Psoas muscle (tissue), 7 donors: ENCODE measurements at regions not wholly inside any gene's neighbourhood (a gene's known extent, or its start where the extent isn't known, plus 50 kb on each side); places are given as distances from the start of the nearest gene placed in this dataset.
A peak's percentile ranks its signal among the peaks of the same experiment; 100 is the strongest.

Source experiments
- ATAC-seq, 4 donors: fragments of 200-7000 bp; cut with Tn5 transposase; one replicate each; pipeline ENCODE4 v1.9.1; 2020; ENCODE audit warnings: moderate library complexity in 3 of 4, mild to moderate bottlenecking in 2 of 4
- DNase-seq, 2 donors: peaks; one replicate each; pipeline ENCODE4 v3.0.0-alpha.2; 2020
- H3K27ac ChIP-seq: fragments of 200-600 bp; one replicate; pipeline ENCODE4 v1.8.0; 2022
- H3K27me3 ChIP-seq, 3 donors: fragments of 200-600 bp in 1 of 3; one replicate each; pipeline versions ENCODE4 v1.6.1 to v1.8.0; 2013 to 2022; ENCODE audit warnings: low read length in 2 of 3, mild to moderate bottlenecking in 2 of 3, moderate library complexity in 1 of 3; ENCODE audit not compliant: insufficient read depth in 3 of 3
- H3K36me3 ChIP-seq, 2 donors: fragments of 200-600 bp in 1 of 2; one replicate each; pipeline versions ENCODE4 v1.6.1 to v1.8.0; 2013 to 2022; ENCODE audit warnings: low read depth in 1 of 2, mild to moderate bottlenecking in 1 of 2, moderate library complexity in 1 of 2; ENCODE audit not compliant: insufficient read depth in 1 of 2
- H3K4me1 ChIP-seq: fragments of 200-600 bp; one replicate; pipeline ENCODE4 v1.8.0; 2022
- H3K4me3 ChIP-seq: fragments of 200-600 bp; one replicate; pipeline ENCODE4 v1.8.0; 2022; ENCODE audit warnings: mild to moderate bottlenecking
- H3K9me3 ChIP-seq: fragments of 200-600 bp; one replicate; pipeline ENCODE4 v1.8.0; 2022
- WGBS, 3 donors: extraction: QIAGEN DNeasy Blood & Tissue Kit; methylation state at CpG; one replicate each; pipeline versions ENCODE4 v1.1.6 to v1.1.7; 2013; 5-methylcytosine and 5-hydroxymethylcytosine counted together
- intact Hi-C, 2 donors: fragments of 100-400 bp; cut with DNase I; formaldehyde crosslinking; loops; one replicate each; pipeline versions ENCODE4 v1.11.0 to v1.14.2; 2022
- TF ChIP-seq, protein P1 (sequence below): fragments of 200-600 bp; IDR thresholded peaks from one replicate; pipeline ENCODE4 v1.8.0; 2022; ENCODE audit warnings: antibody characterized with exemption
- donor health status: healthy with polysubstance abuse.
- donor health status: DM: no; HTN: no; CAD: no; lungs with moderate emphysema.
- donor health status: Bipolar disorder and iron deficiency.
- donor health status: healthy.
- donor health status: DM: yes; HTN: yes; CAD: no.
- donor health status: DM: no; HTN: no; CAD: no.
- donor health status: DM: yes; HTN: yes; CAD: no.

DNA sequence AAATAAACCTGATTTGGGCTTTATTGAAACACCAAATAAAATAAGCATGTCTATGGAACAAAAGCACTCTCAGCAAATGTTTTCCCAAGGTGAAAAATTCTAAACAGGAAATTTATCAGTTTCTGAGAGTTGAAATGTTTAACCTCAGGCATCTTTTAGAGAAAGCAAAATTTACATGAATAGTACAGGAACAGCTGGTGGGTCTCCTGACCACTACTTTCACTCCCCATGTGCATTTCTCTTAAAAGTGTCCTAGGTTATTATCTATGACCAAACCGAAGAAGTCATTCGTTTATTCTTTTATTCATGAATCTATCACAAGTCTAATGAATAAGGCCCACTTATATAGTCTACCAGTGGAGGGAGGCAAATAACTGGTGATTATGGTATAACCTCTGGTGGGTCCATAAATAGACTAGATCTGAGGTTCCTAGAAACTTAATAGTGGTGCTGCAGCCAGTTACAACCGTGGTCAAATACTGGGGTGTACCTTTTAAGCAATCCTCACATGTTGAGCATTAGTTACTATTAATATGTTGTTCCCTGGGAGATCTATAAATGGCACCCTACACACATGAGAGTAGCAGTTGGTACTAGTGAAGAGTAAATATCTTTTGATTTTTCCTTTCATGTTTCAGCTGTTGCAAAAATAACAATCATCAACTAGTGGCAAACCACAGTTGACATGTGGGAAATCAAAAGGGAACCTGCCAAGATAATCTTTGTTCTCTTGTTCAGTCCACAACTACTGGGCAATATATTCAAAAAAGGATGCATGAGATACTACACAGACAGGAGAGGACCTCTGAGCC is 169.3 kb upstream of the STAC start:
- H3K27me3 ChIP-seq: no peaks in the 10 kb centered on the region
- H3K4me1 ChIP-seq: no peaks in the 10 kb centered on the region
- DNase-seq: no peak
- intact Hi-C loops: loop anchor here in 1 of 2 donors (5.0 kb wide), 1 partner anchor 476 kb away; no protein-coding TSS in a partner anchor
- no peak overlapping the region for H3K4me3 ChIP-seq
- H3K9me3 ChIP-seq: no peaks in the 10 kb centered on the region
- 64% methylated on average over 3 of the region's 3 CpGs for WGBS, 3 donors
- TF ChIP-seq, protein P1, sequence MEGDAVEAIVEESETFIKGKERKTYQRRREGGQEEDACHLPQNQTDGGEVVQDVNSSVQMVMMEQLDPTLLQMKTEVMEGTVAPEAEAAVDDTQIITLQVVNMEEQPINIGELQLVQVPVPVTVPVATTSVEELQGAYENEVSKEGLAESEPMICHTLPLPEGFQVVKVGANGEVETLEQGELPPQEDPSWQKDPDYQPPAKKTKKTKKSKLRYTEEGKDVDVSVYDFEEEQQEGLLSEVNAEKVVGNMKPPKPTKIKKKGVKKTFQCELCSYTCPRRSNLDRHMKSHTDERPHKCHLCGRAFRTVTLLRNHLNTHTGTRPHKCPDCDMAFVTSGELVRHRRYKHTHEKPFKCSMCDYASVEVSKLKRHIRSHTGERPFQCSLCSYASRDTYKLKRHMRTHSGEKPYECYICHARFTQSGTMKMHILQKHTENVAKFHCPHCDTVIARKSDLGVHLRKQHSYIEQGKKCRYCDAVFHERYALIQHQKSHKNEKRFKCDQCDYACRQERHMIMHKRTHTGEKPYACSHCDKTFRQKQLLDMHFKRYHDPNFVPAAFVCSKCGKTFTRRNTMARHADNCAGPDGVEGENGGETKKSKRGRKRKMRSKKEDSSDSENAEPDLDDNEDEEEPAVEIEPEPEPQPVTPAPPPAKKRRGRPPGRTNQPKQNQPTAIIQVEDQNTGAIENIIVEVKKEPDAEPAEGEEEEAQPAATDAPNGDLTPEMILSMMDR: no peak
- ATAC-seq: peak in 2 of 4 donors; percentile 30 to 37
- no peak overlapping the region for H3K27ac ChIP-seq
- no peaks in the 10 kb centered on the region for H3K36me3 ChIP-seq

DNA sequence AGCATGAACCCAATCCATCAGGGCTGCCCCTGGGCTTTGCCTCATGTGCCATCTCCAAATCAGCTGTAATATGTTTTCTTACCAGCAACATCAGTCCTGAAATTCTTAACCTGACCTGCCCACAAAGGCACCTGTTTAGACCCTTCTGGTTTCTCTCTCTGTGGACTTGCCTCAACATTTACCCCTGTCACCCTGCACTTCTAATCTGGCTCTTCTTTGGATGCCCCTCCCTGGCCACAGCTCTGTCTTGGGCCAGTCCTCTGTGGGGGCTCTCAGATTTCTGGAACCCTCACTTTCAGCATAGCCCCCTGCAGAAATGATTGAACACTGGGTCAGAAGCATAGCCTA is 168.7 kb upstream of the STAC start:
- Histone ChIP-seq H3K27ac (no peak overlapping the region), H3K36me3 (no peaks in the 10 kb centered on the region), H3K9me3 (no peaks in the 10 kb centered on the region), H3K4me3 (no peak overlapping the region), H3K27me3 (no peaks in the 10 kb centered on the region), H3K4me1 (no peaks in the 10 kb centered on the region)
- TF ChIP-seq, protein P1: no peak
- intact Hi-C loops: loop anchor here in 1 of 2 donors (5.0 kb wide), 1 partner anchor 476 kb away; no protein-coding TSS in a partner anchor
- ATAC-seq (no peak), DNase-seq (no peak)

DNA sequence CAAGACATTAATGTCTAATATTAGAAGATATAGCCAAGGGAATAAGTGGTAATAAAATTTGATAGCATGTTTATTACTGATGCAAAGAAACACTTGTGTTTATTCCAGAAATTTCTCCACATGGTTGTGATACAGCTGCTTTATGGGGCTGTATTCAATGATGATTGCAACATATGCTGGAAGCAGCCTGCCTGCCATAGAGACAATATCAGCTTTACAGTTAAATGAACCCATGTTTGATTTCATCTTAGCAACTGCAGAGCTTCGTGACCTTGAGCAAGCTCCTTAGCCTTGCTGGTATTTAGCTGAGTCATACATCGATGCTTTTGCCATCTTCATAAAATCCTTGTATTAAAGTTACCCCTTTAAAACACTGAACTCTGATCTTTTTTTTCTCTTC is 168.1 kb upstream of the STAC start:
- DNase-seq (no peak), ATAC-seq (no peak)
- H3K4me3 ChIP-seq: no peak overlapping the region
- no peaks in the 10 kb centered on the region for H3K36me3 ChIP-seq
- no peaks in the 10 kb centered on the region for H3K27me3 ChIP-seq
- intact Hi-C loops: loop anchor here in 1 of 2 donors (5.0 kb wide), 1 partner anchor 475 kb away; no protein-coding TSS in a partner anchor
- 34 to 46% (median 44%) methylated on average over 2 of the region's 2 CpGs for WGBS, 3 donors
- TF ChIP-seq, protein P1: no peak
- H3K9me3 ChIP-seq: no peaks in the 10 kb centered on the region
- H3K27ac ChIP-seq: no peak overlapping the region
- H3K4me1 ChIP-seq: no peaks in the 10 kb centered on the region

DNA sequence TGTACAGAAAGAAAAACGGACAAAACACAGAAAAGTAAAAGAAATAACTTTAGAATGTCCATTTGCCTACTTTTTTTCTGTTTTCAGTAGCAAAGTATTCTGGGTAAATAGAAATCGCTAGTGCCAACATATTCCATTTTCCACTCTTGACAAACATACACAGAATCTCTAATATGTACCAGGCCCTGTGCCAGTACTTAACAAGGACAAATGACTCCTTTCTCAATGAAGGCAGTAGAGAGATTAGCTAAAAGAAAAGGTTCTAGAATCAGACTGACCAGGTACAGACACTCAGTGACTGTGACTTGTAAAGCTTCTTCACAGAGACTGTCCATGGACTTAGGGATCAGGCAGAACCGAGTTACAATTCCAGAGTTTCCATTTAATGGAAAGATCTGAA is 165.8 kb upstream of the STAC start:
- Histone ChIP-seq H3K27me3 (no peaks in the 10 kb centered on the region), H3K4me3 (no peak overlapping the region), H3K4me1 (no peaks in the 10 kb centered on the region), H3K9me3 (no peaks in the 10 kb centered on the region), H3K36me3 (no peaks in the 10 kb centered on the region), H3K27ac (no peak overlapping the region)
- intact Hi-C loops: loop anchor here in 1 of 2 donors (5.0 kb wide), 1 partner anchor 473 kb away; no protein-coding TSS in a partner anchor
- WGBS, 3 donors: 57 to 58% (median 58%) methylated on average over 3 of the region's 3 CpGs
- TF ChIP-seq, protein P1: no peak
- ATAC-seq: no peak
- DNase-seq: no peak

DNA sequence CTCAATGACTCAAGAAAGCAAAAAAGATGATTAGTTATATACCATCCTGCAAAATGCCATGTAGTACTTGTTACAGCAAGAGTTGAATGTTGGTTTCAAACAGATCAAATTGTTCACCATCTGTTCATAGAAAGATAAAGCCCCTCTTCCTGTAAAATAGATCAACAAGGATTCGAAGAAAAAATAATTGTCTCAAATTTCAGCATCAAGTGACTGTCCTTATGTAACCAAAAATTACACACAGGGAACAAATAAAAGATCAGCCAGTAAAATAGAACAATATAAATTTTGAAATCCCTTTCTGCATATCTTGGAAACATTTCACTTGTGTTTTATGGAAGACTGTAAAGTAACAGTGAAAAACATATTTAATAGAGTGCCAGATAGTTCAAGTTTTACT is 165.1 kb upstream of the STAC start:
- ATAC-seq (no peak), DNase-seq (no peak)
- no peak overlapping the region for H3K4me3 ChIP-seq
- H3K27me3 ChIP-seq: no peaks in the 10 kb centered on the region
- H3K36me3 ChIP-seq: no peaks in the 10 kb centered on the region
- intact Hi-C loops: no loop called here
- TF ChIP-seq, protein P1: no peak
- 14 to 41% (median 17%) methylated on average over 1 of the region's 1 CpG for WGBS, 3 donors
- no peaks in the 10 kb centered on the region for H3K9me3 ChIP-seq
- H3K27ac ChIP-seq: no peak overlapping the region
- H3K4me1 ChIP-seq: no peaks in the 10 kb centered on the region
